Right atrium auricular region (tissue), 2 donors: ENCODE measurements at regions not wholly inside any gene's neighbourhood (a gene's known extent, or its start where the extent isn't known, plus 50 kb on each side); places are given as distances from the start of the nearest gene placed in this dataset.

Experiments used
- DNase-seq: peaks from one replicate; pipeline ENCODE4 v3.0.0-alpha.2; 2019; ENCODE audit warnings: low spot score
- H3K27ac ChIP-seq, 2 donors: fragments of 200-600 bp; sonication (generic); 1 replicate in 1 of 2; 2 replicates in 1 of 2; pipeline ENCODE4 v1.5.1; 2016 to 2019
- H3K27me3 ChIP-seq, 2 donors: fragments of 200-600 bp; sonication (generic); one replicate each; pipeline versions ENCODE4 v1.5.1 to v1.6.0; 2017 to 2019
- H3K36me3 ChIP-seq: fragments of 200-600 bp; sonication (generic); one replicate; pipeline ENCODE4 v1.5.1; 2016
- H3K4me1 ChIP-seq, 2 donors: fragments of 200-600 bp; sonication (generic); one replicate each; pipeline versions ENCODE4 v1.5.1 to v1.6.0; 2017 to 2019
- H3K4me3 ChIP-seq, 2 donors: fragments of 200-600 bp; sonication (generic); 1 replicate in 1 of 2; 2 replicates in 1 of 2; pipeline ENCODE4 v1.5.1; 2017 to 2019; ENCODE audit warnings: mild to moderate bottlenecking in 1 of 2, moderate library complexity in 1 of 2
- H3K9me3 ChIP-seq, 2 donors: fragments of 200-600 bp; sonication (generic); one replicate each; pipeline ENCODE4 v1.5.1; 2019
- CTCF ChIP-seq, 2 donors: fragments of 200-600 bp; sonication (generic); IDR thresholded peaks; one replicate each; pipeline ENCODE4 v1.5.1; 2019; ENCODE audit warnings: antibody characterized with exemption in 2 of 2

- DNase-seq: no peak
- H3K9me3 ChIP-seq: peaks cover 0 to 27% of the 10 kb centered on the region in 2 donors
- H3K4me1 ChIP-seq: peaks cover 0 to 6% of the 10 kb centered on the region in 2 donors
- H3K36me3 ChIP-seq: no peaks in the 10 kb centered on the region
- H3K4me3 ChIP-seq: no peak overlapping the region
- no peak for TF ChIP-seq CTCF (IDR thresholded peaks at IDR 0.05)
- H3K27me3 ChIP-seq: no peaks in the 10 kb centered on the region
- H3K27ac ChIP-seq: no peak overlapping the region
Measured at GRCh38 chr7:91767820-91768219, 112.7 kb downstream of the MTERF1 start.

- TF ChIP-seq CTCF (IDR thresholded peaks at IDR 0.05): no peak
- Histone ChIP-seq H3K27me3 (no peaks in the 10 kb centered on the region), H3K27ac (no peak overlapping the region)
Measured at GRCh38 chr7:91771394-91771793, 109.1 kb downstream of the MTERF1 start.

GRCh38 chr7:91771921-91772815, 108.3 kb downstream of the MTERF1 start:
- no peak overlapping the region for H3K27ac ChIP-seq
- DNase-seq: no peak
- TF ChIP-seq CTCF (IDR thresholded peaks at IDR 0.05): no peak
- H3K4me1 ChIP-seq: peaks cover 0 to 6% of the 10 kb centered on the region in 2 donors
- H3K27me3 ChIP-seq: no peaks in the 10 kb centered on the region
- H3K36me3 ChIP-seq: no peaks in the 10 kb centered on the region
- no peaks in the 10 kb centered on the region for H3K9me3 ChIP-seq
- no peak overlapping the region for H3K4me3 ChIP-seq

More at GRCh38 chr7:91771394-91771793, 109.1 kb downstream of the MTERF1 start:
- peaks cover 0 to under 1% of the 10 kb centered on the region in 2 donors for H3K9me3 ChIP-seq
- H3K36me3 ChIP-seq: no peaks in the 10 kb centered on the region
- H3K4me3 ChIP-seq: no peak overlapping the region
- no peak for DNase-seq
- peaks cover 0 to 6% of the 10 kb centered on the region in 2 donors for H3K4me1 ChIP-seq

GRCh38 chr7:91776171-91776570, 104.3 kb downstream of the MTERF1 start:
- Histone ChIP-seq H3K27ac (no peak overlapping the region), H3K9me3 (no peaks in the 10 kb centered on the region), H3K4me1 (peaks cover 0 to 12% of the 10 kb centered on the region in 2 donors), H3K27me3 (no peaks in the 10 kb centered on the region), H3K36me3 (no peaks in the 10 kb centered on the region), H3K4me3 (no peak overlapping the region)
- no peak for TF ChIP-seq CTCF (IDR thresholded peaks at IDR 0.05)
- DNase-seq: no peak

- peaks cover 0 to 7% of the 10 kb centered on the region in 2 donors for H3K4me1 ChIP-seq
- H3K27me3 ChIP-seq: no peaks in the 10 kb centered on the region
- no peak for DNase-seq
- H3K27ac ChIP-seq: no peak overlapping the region
- no peaks in the 10 kb centered on the region for H3K9me3 ChIP-seq
- TF ChIP-seq CTCF (IDR thresholded peaks at IDR 0.05): no peak
- no peaks in the 10 kb centered on the region for H3K36me3 ChIP-seq
- no peak overlapping the region for H3K4me3 ChIP-seq
Measured at GRCh38 chr7:91777522-91777921, 103.0 kb downstream of the MTERF1 start.
